Activated CD4-positive, alpha-beta T cell treated with anti-CD3 and anti-CD28 coated beads, Interleukin-2, amount 50 U/mL, for 48 hours (primary cell): ENCODE measurements at regions not wholly inside any gene's neighbourhood (a gene's known extent, or its start where the extent isn't known, plus 50 kb on each side); places are given as distances from the start of the nearest gene placed in this dataset.

ENCODE experiments used
- DNase-seq, 2 experiments: peaks; one replicate each; pipeline ENCODE4 v3.0.0-alpha.2; 2020

DNA sequence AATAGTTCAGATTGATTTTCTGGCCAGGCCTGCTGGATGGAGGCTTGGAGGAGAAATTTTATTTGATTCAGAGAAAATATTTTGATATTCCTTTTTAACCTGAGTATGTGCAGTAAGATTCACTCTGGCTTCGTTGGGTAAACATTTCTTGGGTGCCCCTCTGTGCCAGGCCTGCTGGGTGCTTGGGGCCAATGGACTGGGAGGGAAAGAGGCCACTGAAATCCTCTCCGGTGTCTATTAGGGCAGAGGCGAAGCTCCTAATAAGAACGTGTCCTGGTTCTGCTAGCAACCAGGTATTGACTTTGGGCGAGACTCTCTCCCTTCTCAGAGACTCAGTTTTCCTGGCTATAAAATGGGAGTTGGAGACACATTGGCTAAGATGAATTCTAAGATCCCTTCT is 122.5 kb downstream of the CYLD start:
- no peak for DNase-seq

DNA sequence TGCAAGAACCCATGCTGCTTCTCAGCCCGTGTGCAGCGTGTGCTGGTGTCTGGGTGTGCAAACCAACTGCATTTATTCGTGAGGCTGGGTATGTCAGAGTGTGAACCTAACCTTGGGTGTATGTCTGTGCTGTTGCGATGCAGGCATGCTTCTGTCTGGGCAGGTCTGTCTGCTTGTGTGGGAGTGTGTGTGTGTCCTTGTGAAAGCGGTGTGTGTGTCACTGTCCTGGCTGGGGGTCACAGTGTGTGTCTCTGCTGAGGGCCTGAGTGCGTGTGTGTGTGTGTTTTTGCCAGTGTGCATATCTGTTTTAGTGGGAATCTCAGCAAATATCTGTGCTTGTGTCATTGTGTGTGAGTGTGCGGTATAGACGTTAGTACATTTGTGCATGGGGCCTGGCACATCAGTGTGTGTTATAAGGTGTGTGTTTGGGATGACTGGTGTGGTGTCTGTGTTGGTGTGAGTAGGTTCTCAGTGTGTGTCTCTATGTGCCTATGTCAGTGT is 121.8 kb downstream of the CYLD start:
- no peak for DNase-seq

DNA sequence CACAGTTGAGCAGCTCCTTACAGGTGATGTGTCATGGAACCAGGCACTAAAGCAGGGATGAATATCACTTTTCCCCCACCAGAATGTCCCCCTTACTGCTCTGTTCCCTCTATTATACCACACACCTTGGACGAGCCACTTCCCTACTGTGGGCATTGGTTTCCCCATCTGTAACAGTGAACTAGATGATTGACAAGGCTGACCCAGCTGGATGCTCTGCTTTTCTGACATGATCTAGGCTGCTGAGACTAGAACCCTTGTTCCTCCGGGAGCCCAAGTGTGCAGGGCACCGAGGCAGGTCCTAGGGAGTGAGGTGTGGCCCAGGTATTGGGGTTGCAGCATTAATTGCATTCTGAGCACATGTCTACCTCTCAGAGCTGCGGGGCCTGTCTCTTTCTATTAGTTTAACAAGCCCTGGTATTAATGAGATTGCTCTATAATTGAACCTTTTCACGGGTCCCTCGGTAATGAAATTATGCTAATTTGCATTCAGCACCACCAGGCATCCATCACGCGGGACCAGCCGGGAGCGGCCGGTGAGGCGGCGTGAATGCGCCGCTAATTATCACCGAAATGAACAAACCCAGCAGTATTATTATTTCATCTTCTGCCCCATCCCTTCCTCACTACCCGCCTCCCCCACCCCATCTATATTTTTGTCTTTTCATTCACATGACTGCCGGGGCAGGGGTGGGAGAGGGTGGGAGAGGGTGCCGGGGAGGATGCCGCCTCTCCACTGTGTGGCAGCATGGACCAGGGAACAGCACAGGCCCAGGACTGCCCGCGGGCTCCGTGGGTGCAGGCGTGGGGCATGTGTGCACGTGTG is 121.1 kb downstream of the CYLD start:
- DNase-seq, result no peak

DNA sequence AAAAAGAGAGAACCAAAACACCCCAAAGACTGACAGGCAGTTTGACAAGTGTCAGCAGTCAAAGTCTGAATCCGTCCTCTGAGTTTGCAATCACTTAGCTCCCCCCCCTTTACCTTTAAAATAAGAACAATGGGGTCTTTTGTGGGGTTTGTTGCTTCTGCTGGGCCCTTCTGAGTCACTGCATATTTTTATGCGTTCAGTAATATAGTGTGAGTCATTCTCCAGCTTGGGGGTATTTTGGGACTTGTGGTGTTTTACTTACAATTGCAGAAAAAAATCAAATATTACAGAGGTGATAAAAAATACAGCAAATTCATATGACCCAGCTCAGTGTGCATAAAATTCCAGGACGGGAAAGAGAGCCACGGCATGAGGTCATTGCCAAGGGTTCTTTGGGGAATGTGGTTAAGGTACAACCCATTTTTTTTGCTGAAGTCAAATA is 120.1 kb downstream of the CYLD start:
- no peak for DNase-seq

DNA sequence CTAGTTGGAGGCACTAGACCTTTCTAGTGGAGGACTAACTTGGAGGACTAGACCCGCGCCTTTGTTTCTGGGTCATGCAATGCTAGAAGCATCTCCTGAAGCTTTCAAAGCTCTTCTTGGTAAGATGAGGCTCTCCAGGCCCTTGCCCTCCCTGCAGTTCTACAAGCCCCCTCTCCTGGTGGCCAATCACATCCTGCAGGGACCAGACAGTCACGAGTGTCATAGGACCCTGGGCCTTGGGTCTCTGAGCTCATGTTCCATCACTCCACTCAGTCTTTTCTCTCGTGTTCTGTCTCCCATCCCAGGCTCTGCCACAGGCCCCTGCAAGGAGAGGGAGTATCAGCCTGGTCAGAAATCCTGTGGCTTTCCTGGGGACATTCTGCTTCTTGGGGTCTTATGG is 119.6 kb downstream of the CYLD start:
- DNase-seq, result no peak

DNA sequence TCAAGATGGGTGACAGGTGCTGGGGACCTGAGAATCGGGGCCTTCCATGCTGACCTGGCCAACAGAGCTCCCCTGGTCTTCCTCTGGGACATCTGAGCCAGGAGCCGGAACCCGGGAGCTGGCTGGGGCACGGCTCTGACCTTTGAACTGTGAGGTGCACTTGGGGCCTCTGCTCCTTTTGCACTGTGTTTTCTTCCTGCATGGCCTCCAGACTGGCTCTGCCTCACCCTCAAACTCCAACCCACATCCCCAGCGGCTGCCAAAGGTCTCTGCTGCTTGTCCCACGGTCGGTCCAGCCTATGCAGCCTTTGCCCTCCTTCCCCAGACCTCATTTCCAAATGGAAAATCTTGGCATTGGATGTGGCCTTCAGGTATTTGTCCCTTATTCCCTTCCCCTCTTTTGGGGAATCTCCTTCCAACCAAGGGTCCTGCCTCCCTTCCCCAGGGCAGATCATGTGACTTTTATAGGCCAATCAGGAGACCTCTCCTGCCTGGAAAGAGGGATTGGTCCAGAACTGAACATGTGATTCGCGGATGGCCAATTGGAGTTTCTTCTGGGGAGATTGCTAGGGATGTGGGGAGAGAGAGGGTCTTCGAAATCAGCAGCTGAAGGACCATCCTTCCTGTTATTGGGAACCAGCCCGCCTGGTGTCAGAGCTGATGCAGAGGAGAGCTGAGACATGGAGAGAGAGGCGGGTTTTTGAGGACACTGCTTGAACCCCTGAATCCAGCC is 117.9 kb downstream of the CYLD start:
- no peak for DNase-seq

DNA sequence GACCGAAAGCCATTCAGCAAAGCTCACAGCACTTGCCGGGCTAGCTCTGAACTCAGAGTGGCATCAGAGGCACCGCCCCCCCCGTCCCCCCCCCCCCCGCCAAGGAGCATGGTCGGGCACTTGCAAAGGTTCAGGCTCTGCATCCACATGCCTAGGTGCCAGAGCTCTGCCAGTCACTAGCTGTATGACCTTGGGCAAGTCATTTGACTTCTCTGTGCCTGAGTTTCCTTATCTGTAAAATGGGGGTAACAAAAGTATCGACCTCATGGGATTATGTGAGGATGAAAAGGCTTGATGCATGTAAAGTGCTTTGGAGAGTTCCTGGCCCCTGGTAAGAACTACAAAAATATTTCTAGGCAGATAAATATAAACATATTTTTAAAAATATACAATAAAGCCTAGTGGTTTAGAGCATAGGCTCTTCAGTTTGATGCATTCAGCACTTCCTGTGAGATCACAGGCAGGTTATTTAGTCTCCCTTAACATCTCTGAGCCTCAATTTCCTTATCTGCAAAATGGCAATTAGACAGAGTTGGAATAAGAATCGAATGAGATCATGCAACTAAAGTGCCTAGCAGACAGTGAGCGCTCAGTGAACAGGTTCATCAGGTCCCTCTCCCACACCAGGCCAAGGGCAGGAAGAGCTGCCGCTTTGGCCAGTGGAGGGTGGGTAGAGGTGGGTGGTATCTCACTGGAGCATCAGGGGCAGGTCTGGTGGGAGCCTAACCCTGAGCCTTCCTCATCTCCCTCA is 117.2 kb downstream of the CYLD start:
- DNase-seq, result no peak

DNA sequence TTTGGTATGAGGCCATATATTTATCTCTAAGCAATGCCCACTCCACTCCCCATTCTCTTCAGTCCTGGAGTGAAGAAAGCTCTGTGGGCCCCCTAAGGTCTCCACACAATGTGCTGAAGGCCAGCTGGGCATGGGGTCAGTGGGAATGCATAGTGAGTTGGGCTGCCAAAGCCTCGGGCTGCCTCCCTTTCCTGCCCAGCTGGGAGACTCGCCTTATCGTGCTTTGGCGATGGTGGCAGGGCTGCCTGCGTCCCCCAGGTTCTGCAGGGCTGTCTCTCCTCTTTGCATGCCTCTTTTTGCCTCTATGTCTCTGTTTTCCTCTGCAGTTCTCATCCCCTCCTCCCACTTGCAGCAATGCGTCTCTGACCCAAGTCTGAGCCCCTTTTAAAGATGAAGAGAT is 116.5 kb downstream of the CYLD start:
- no peak for DNase-seq

DNA sequence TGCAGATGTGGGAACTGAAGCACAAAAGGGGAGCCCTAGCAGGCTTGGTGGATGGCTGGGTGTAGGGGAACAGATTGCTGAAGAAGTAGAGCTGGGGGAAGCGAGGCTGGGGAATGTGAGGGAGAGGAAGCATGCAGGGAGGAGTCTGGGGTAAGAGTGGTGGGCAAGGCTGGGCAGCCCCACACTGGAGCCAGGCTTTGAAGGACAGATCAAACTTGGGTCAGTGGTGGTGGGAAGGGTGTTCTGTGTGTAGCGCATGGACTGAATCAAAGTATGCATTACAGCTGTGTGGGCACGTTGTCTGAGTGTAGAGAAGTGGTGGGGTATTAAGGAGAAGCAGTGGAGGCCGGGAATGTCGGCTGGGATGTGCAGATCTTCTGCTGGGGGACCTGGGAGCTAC is 116.0 kb downstream of the CYLD start:
- no peak for DNase-seq

DNA sequence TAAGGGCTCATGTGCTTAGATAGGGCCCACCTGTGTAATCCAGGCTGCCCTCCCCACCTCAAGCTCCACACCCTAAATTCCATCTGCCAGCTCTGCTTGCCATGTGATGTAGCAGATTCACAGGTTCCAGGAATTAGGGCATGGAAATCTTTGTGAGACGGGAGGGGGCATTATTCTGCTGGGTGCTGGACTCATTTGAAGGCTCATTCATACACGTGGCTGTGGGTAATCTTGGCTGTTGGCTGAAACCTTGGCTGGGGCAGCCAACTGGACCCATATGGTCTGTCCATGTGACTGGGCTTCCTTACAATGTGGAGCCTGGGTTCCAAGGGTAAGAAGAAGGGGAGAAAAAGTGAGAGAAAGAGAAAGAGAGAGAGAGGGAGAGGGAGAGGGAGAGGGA is 115.1 kb downstream of the CYLD start:
- no peak for DNase-seq

DNA sequence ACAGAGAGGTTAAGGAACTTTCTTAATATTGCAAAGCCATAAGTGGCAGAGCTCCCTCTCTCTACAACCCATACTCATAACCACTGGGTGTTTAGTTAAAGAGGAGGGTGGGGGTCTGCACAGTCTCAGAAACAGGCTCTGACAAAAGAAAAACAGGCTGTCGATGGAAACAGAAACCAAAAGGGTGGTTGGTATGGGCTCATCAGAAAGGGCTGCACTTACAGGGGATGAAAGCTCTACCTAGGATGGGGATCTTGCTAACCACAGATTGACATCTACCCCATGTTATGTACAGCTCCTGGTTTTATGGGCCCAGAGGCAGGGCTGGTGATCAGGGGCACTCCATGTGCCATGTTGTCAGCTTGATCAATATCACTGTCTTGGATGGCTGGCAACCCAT is 111.4 kb downstream of the CYLD start:
- DNase-seq, result no peak
